ENCODE measurements at regions not wholly inside any gene's neighbourhood (a gene's known extent, or its start where the extent isn't known, plus 50 kb on each side); places are given as distances from the start of the nearest gene placed in this dataset.
"Not testable (repeated sequence)": the region's sequence is repeated elsewhere in the genome, so short reads cannot be mapped to it uniquely, and the experiment has no call there.

DNA sequence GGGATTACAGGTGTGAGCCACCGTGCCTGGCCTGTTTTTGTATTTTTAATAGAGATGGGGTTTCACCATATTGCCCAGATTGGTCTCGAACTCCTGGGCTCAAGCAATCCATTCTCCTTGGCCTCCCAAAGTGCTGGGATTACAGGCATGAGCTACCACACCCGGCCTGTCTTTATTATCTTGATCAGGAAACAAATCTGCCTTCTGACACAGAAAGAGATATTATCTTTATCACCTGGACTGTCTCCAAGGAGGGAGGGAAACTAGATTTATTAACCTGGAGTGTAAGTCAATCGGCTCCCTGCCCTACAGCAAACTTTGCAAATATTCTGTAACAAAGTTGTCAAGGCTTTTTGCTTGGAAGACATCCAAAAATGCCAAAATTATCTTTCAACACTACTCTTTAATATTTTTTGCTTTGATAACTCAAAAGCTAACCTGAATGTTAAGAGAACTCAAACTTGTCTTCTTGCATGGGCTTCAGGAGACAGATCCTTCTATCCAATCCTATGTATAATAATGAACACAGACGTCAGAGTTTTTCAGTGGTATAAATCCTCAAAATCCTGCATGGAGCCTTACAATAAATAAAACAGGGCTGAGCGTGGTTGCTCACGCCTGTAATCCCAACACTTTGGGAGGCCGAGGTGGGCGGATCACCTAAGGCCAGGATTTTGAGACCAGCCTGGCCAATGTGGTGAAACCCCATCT, 85.0 kb upstream of the LOC128125822 start:
- no peak for DNase-seq

DNA sequence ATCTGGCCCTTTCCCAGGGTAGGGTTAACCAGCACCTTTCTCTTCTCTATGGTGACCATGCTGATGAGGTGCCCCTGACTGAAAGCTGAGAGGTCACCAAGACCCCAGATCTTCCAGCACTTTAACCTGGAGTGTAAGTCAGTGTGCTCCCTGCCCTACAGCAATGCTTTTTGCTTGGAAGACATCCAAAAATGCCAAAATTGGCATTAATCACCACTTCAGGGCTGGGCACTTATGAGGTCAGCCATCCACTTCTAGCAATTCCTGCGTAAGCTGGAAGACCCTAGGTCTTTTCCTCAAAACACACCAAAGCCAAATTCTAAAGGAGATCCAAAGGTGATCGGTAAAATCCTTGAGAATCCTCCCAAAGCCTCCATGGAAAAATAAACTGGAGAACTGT, 81.2 kb upstream of the LOC128125822 start:
- no peak for DNase-seq

DNA sequence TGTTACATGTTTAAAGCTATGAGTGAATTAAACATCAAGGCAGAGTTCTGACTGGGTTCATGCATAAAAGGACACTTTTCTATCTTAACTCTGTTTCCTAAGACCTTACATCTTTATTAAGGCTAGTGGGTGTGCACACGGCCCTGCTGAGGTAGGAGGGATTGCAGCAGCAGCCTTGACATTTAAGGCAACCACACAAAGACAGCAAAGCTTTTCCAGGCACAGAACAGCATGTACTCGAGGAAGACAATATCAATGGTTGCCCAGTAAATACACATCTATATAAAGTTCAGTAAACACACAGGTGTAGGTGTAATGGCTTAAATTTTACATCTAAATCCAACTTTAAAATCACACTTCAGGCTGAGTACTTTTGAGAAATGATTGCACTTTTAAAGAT, 79.8 kb upstream of the LOC128125822 start:
- DNase-seq, result no peak

DNA sequence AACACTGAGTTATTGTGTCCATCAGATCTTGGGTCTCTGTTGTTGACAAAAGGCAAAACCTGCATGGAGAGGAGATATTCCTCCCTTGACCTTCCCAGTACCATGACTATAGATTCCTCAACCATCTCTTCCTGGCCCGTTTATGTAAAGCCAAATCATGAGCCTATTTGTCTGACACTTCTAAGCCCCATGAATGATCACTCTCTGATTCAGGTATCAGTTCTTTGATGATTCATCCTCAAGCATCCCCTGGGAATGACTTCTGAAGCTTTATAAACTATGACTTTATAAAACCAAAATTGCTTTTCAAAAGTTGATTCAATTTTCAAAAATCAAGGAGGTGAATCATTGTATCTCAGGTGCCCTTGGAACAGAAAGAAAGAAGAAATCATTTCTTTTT, 78.7 kb upstream of the LOC128125822 start:
- no peak for DNase-seq

DNA sequence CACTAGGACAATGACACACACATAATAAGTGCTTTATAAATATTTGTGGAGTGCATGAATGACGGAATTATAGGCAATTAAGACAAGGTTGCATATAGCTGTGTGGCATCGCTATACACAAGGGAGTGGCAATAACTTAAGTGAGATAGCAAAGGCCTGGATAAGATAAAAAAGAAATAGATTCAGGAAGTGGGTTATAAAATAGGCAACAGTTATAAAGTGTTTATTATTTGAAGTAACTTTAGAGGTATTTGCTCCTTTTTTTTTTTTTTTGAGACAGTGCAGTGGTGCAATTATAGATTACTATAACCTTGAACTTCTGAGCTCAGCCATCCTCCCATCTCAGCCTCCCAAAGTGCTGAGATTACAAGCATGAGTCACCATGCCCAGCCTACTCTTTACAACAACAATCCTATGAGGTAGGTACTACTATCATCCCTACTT, 75.9 kb upstream of the LOC128125822 start:
- no peak for DNase-seq

DNA sequence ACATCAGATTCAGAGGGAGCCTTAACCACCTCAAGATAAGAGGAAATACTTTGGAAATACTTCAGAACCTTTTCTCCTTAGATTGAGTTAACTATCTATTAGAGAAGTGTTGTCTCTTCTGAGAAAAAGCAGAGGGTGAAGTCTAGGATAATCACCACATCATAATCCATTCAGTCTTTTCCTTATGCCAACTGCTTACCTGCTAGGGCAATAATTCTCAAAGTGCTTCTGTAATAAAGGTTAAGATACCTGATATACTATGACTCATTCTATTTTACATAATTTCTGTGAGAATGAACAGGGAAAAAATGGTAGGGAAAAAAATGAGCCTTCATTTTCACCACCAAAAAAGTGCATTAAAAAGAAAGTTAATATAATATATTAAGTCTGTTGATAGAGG, 70.1 kb upstream of the LOC128125822 start:
- no peak for DNase-seq

DNA sequence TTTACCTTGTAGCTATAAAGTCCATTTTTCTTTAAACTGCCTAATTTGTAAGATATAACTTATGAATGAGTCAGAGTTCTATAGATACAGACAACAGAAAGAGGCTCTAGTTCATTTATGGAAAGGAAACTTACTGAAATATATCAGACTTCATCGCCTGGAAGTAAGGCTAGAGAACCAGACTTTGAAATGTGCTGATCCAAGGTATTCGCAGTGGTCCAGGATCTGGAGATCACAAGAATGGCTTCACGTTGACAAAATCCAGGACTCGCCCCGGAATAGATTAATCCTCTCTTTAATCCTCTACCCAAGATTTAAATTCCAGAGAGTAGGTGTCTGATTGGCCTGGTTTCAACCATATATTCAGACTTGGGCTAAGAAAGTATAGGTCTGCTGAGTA, 69.1 kb upstream of the LOC128125822 start:
- DNase-seq, result no peak

DNA sequence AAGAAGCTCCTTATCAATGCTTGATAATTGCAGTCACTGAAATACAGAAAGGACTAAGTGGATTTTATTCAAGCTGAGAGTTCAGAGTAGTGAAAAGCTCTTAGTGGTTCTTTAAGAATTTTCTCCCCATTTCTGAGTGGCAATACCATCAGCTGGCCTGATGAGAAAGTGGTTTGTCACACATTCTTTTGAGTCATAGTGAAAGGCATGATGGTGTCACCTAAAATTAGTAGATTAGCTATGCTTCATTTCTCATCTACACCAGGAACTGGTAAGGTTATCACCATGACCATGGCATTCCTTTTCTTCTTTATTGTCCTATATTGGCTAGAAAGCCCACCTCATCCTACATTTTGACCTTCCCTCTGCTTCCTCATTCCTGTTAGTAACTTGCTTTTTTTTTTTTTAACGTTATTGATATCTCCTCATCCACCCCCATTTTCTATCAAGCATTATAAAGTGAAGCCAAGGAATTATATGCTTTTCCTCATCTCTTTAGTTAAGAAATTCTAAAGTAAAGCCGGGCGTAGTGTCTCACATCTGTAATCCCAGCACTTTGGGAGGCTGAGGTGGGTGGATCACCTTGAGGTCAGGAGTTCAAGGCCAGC, 67.4 kb upstream of the LOC128125822 start:
- DNase-seq, result no peak

DNA sequence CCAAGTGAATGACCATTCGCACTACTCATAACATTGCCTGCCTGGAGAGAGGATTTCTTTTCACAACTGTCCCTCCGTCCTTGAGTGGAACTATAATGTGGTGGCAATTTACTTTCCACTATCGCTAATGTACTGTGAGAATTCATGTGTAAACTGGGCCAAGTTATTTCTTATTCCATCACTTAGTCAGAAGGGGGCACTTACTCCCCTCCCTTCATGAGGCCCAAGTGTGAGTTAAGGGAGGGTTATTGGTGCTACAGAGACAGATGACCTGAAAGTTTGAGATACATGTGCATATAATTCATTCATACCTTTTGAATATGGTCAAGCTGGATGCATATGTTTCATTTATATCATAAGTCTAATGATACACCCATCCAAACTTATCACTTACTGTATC, 65.2 kb upstream of the LOC128125822 start:
- DNase-seq, result no peak

DNA sequence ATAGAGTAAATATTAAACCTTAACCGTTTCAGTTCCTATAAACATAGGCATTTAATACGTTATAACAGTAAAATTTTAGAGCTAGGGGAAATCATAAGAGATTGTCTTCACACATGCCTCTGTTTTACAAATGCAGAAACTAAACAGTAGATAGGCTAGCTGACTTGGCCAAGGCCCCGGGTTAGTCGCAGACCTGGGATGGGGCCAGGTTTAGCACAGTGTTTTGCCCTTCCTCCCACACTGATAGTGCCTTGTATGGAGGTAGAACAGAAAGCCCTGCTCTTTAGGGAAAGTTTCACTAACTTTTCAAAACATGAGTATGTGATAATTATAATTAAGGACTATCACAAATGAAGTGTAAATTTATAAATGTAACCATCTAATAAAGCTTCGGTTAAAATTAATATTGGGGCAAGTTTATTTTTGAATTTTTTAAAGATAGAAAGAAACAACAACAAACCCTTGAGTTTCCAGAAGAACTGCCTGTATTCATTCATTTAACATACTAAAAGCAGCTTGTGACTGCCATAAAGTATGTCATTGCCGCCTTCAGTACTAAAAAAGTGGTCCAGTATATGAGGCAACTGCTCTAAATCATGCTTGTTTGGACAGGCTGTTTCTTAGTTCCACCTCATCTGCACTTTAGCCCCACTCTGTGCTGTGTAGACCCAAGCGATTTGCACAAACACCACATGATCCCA, 62.5 kb upstream of the LOC128125822 start:
- no peak for DNase-seq

DNA sequence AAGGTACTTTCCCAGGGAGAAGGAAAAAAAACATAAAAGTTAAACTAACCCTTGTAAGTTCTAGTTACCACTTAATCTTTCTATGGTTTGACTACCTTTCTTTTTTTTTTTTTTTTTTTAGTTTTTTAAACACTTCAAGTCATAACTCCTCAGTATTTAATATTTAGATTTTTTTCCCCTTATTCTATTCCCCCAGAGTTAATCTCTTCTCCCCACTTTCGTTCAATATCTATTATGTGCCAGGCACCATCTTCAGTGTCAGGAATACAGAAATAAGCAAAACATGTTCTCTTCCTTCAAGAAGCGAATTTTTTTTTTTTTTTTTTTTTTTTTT, 62.0 kb upstream of the LOC128125822 start:
- no peak for DNase-seq

DNA sequence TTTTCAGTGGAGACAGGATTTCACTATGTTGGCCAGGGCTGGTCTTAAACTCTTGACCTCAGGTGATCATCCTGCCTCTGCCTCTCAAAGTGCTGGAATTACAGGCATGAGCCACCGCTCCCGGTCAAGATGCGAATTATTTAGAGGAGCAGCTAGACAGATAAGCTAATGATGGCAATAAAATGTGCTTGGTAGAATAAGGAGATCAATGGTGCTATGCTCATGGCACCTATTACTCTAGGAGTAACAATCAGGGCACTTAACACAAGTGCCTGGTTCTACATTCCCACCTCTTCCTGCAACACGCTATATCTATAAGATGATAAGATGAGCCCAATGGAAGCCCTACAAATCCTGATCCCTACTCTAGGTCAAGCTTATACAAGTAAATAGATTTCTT, 61.4 kb upstream of the LOC128125822 start:
- no peak for DNase-seq

DNA sequence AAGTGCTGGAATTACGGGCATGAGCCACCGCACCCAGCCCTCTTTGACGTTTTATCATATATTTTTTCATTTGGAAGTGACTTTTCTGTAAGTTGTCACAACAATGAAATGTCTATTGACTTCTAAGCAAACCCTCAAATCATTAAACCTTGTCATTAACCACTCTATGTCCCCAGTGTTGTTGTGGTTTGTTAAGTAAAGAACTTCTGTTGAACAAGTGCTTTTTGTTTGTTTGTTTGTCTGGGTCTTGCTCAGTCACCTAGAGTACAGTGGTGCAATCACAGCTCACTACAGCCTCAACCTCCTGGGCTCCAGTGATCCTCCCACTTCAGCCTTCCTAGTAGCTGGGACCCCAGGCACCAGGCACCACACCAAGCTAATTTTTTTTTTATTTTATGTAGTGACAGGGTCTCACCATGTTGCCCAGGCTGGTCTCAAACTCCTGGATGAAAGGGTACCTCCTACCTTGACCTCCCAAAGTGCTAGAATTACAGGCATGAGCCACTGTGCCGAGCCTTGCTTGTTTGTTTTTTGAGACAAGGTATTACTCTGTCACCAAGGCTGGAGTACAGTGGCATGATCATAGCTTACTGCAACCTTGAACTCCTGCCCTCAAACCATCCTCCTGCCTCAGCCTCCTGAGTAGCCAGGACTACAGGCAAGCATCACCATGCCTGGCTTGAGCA, 57.6 kb upstream of the LOC128125822 start:
- no peak for DNase-seq

DNA sequence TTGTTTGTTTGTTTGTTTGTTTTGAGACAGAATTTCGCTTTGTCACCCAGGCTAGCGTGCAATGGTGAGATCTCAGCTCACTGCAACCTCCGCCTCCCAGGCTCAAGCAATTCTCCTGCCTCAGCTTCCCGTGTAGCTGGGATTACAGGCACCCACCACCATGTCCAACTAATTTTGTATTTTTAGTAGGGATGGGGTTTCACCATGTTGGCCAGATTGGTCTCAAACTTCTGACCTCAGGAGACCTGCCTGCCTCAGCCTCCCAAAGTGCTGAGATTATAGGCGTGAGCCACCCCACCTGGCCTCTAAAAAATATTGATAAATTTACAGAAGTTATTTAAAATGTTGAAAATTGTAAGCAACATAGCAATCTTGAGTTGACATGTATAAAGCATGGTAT, 57.1 kb upstream of the LOC128125822 start:
- DNase-seq, result not testable (repeated sequence)

DNA sequence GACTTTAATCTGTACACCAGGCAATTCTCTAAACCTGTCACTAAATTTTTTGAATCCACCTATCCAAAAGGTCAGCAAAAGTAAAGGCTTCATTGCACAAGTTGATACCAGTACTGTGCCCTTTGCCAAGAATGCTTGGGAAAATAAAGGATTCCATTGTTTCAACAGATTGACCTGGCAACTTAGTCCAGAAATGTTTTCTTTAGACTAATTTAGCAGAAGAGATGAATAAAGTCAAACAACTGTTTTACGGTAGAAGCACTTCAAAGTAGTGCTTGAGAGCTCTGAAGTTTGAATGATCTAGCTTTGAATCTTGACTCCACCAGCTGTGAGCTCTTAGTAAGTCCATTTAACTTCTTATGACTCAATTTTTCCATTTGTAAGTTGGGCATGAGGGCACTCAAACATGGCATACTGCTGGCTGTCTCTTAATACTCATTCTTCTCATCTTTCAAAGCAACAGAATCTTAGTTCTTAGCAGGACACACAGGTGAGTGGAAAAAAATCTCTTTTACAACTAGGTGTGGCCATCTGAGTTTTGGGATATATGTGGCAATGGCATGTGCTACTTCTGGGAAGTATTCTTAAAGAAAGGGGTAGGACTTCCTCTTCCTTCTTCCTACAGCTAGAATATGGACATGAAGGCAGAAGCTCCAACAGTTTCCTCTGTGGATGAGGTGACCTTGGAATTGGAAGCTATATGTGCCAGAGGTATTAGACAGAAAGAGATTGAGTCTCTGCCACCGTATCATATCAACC, 55.9 kb upstream of the LOC128125822 start:
- no peak for DNase-seq

DNA sequence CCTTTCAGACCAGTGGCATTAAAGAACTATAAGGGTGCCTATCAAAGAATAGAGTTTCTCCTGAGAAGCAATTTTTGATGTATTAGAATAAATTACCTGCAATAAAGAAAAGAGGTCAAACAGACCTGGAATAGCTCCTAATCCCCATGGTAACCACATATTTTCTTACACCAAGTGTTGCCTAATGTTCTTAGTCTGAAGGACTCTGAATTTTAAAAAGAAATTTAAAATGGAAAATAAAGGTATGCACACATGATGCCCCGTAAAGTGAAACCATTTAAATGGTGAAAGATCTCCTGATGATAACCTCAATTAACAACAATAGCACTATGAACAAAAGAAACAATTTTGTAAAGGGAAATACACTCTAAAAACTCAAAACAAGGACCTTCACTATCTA, 55.1 kb upstream of the LOC128125822 start:
- no peak for DNase-seq

DNA sequence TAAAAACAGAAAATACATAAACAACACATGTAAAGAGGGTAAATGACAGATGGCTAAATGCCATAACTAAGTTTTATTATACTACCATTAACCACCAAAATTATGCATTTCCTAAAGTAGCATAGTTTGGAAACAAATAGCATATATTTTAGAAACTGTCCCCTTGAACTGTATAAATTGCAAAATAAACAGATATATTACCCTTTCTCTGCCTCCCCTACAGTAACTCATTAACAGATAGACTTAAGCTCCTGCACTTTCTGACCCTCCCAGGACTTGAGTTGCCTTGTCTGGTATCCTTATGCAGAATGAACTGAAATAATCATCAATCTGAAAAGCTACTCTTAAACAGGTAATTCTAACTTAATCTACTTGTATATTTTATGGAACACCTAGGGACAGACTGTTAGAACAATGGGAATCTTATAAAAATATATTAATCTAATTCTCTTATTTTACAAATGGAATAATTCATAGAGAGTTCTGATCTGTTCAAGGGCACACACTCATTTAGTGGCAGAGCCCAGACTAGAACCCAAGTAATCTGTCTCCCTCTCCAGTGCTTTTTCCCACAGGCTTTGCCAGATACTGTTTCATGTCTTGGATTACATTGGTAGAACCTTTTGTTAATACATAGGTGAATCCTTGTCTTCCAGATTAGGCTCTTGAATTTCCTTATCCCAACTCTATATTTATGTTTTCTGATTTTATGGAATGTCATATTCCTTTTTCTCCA, 50.6 kb upstream of the LOC128125822 start:
- DNase-seq, result no peak
